Activated naive CD4-positive, alpha-beta T cell (primary cell): ENCODE measurements at regions not wholly inside any gene's neighbourhood (a gene's known extent, or its start where the extent isn't known, plus 50 kb on each side); places are given as distances from the start of the nearest gene placed in this dataset.

Source experiments
- DNase-seq, 4 experiments: peaks; one replicate each; lab custom pipeline; 2025; lab: John Stamatoyannopoulos, UW

DNA sequence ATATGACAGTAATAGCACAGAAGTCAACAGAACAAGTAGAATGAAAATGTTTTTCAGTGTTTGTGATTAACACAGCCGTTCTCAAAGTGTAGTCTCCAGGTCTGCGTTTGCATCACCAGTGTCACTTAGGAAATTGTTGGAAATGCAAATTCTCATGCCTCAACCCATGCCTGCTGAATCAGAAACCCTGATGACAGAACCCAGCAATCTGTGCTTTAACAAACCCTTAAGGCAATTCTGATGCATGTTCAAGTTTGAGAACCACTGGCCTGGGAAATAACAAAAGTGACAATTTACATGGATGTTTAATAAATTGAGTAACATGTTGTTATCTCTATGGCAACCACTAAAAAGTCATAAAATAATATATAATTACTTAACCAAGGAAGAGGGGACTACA, 103.1 kb upstream of the ATP11B start:
- DNase-seq, result no peak

GRCh38 chr3:182692021-182692420, 101.3 kb upstream of the ATP11B start:
- no peak for DNase-seq

GRCh38 chr3:182692695-182693094, 100.6 kb upstream of the ATP11B start:
- no peak for DNase-seq

DNA sequence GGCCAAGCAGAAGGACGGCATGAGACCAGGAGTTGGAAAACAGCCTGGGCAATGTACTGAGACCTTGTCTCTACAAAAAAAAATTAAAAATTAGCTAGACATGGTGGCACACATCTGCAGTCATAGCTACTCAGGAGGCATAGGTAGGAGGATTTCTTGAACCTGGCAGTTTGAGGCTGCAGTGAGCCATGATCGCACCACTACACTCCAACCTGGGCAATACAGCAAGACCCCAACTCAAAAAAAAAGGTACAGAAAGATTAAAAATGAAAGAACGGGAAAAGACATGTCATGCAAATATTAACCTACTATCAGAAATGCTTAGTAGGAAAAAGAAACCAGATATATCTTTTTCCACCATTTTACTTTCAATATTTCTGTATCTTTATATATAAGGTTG, 99.6 kb upstream of the ATP11B start:
- DNase-seq, result no peak

GRCh38 chr3:182696916-182697315, 96.4 kb upstream of the ATP11B start:
- no peak for DNase-seq

DNA sequence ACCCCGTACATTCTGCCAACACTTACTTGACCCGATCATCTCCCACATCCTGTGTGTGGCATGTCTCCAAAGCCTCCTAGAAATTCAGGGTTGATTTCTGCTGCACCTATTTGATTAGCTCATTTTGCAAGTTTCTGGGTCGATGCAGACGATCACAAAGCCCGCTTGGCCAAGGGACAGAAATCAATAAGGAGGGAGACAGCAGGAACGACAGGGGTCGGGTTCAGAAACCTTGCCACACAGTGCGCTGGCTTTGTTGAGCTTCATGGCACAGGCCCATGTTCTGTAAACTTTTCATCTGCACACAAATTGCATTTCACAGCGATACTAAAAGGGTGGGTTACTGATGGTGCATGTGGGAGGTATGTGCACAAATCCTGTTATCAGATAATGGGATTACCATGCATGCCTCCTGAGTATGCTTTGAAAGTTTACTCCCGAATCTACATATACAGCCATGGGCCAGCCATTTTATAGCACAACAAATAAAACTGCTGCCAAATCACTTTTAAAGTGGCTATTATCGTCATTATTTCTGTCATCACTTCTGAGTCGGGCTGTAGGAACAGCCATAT, 95.9 kb upstream of the ATP11B start:
- DNase-seq, result no peak

GRCh38 chr3:182698078-182698477, 95.2 kb upstream of the ATP11B start:
- no peak for DNase-seq

- no peak for DNase-seq
Observed at GRCh38 chr3:182699550-182700170, 93.6 kb upstream of the ATP11B start.

DNA sequence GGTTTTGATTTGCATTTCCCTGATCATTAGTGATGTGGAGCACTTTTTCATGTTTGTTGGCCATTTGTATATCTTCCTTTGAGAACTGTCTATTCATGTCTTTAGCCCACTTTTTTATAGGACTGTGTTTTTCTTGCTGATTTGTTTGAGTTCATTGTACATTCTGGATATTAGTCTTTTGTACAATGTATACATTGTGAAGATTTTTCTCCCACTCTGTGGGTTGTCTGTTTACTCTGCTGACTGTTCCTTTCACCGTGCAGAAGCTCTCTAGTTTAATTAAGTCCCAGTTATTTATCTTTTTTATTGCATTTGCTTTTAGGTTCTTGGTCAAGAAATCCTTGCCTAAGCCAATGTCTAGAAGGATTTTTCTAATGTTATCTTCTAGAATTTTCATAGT, 91.1 kb upstream of the ATP11B start:
- DNase-seq, result no peak

- no peak for DNase-seq
Observed at GRCh38 chr3:182703233-182703632, 90.1 kb upstream of the ATP11B start.

GRCh38 chr3:182704926-182705325, 88.4 kb upstream of the ATP11B start:
- no peak for DNase-seq

DNA sequence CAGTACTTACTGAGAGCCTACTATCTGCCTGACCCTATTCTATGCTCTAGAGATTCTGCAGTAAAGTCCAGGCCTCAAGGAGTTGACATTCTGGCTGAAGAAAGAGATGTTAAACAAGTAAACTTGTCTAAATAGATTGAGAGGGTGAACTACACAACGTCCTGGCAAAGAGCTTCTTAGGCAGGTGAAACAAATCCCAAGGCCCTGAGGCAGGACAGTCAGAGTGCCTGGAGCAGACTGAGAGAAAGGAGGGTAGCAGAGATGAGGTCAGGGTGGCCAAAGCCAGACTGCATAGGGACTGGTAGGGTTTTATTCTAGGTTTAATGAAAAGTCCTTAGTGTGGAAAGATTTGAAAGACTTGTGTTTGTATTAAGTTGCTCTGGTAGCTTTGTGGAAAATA, 84.5 kb upstream of the ATP11B start:
- DNase-seq, result no peak

- DNase-seq, result no peak
Observed at GRCh38 chr3:182709306-182709705, 84.0 kb upstream of the ATP11B start.

GRCh38 chr3:182710557-182711157, 82.6 kb upstream of the ATP11B start:
- DNase-seq, result no peak

DNA sequence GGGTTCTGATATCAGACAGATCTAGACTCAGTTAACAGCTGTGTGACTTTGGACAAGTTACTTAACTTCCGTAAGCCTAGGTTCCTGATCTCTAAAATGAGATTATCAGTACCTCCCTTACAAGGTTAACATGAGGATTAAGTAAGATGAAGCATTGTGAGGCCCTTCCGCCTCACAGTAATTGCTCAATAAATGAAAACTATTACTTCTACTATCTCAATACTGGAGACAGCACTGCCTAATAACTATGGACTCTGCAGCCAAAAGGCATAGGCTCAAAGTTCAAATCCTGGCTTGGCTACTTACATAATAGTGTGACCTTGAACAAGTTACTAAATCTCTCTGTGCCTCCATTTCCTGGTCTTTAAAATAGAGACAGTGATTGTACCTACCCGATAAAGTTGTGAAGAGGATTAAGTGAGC, 82.0 kb upstream of the ATP11B start:
- DNase-seq, result no peak

GRCh38 chr3:182711853-182712252, 81.5 kb upstream of the ATP11B start:
- DNase-seq, result no peak

DNA sequence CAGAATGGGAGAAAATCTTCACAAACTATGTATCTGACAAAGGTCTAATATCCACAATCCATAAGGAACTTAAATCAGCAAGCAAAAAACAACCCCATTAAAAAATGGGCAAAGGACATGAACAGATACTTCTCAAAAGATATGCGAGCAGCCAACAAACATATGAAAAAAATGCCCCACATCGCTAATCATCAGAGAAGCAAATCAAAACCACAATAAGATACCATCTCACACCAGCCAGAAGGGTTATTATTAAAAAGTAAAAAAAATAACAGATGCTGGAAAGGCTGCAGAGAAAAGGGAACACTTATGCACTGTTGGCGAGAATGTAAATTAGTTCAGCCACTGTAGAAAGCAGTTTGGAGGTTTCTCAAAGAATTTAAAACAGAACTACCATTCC, 80.2 kb upstream of the ATP11B start:
- no peak for DNase-seq

DNA sequence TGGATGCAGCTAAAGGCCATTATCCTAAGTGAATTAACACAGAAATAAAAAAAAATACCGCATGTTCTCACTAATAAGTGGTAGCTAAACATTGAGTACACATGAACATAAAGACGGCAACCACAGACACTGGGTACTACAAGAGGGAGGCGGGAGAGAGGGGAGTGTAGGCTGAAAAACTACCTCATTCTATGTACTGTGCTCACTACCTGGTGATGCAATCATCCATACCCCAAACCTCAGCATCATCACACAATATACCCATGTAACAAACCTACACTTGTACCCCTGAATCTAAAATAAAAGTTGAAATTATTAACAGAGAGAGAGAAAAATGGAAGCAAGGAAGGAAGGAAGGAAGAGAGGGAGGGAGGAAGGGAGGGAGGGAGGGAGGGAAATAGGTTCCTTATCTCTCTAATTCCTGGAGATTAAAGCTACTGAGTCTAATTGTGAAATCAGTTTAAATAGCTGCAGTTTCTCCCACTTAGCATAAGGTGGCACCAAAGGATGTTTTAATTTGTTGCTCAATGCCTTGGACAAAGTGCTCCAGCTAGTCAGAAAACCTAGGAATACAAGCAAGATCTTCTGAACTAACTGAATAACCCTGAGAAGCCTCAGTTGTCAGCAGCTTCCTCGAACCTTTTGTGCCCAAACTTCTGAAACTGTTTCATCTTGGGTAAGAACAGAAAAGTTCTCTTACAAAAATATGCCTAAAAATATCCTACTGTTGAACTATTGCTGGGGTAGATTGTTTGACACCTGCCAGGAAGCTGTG, 79.4 kb upstream of the ATP11B start:
- no peak for DNase-seq

- no peak for DNase-seq
Observed at GRCh38 chr3:182715006-182715405, 78.3 kb upstream of the ATP11B start.

DNA sequence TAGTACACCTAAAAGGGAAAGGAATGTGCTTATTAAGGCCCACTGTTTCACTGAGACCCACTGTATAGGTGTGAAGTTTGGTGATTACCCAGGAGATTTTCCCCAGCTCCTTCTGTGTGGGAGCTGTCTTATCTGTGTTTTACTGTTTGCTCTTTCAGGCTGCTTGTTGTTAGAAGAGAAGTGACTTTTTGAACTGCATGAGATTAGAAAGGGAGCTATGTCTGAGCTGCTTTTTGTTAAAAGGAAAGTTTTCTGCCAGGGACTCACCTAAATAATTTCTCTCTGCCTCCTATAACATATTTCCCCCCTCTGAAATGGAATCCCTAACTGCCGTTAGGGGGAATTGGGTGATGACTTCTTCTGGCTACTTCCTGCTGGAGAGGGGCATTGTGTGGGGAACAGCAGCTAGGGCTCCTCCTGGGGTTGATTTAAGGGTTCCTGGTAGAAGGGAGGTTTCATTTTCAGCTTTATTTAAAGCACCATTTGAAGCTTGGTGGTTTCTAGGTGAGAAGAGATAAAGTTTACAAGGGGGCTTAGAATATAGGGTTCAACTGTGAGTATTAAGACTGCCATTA, 77.1 kb upstream of the ATP11B start:
- DNase-seq, result no peak

GRCh38 chr3:182717216-182717615, 76.1 kb upstream of the ATP11B start:
- no peak for DNase-seq

DNA sequence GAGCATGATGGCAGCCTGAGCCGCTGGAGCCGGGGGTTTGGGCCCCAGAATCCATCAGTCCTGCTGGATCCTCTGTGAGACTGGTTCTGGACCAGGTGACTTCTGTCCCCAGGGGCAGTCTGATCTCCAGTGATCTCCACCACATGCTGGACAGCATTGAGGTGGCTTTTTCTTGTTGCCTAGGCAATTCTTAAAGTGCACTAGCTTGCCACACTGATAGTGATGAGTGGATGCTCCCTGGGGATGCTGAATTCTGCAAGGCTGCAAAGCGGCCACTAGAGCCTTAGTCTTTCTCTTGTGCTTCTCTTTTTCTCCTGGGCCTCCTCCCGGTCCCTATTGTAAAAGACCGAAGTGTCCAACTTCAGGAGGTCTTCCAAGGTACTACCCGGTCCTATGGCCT, 70.4 kb upstream of the ATP11B start:
- DNase-seq, result no peak

DNA sequence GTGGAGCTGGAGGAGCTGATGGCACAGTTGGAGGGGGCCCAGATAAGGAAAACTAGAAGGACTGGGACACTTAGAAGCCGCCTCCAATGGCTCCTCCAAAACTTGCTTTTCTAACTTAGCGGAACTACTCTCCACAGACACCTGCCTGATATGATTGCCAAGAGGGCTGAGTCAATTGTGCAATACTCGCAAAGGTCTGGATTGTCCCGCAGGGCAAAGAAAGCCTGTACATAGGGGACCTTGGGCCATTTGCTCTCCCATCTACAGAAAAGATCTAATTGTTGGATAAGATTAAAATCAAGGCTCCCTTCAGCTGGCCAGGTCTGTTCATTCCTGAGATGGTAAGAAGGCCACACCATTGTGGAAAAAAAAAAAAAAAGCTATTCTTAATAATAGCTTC, 69.7 kb upstream of the ATP11B start:
- no peak for DNase-seq
